Inflammatory macrophage treated with lipopolysaccharide for 4 hours (primary cell): ENCODE measurements at regions not wholly inside any gene's neighbourhood (a gene's known extent, or its start where the extent isn't known, plus 50 kb on each side); places are given as distances from the start of the nearest gene placed in this dataset.

ENCODE experiments used
- DNase-seq: peaks from one replicate; pipeline ENCODE4 v3.0.0-alpha.2; 2020

DNA sequence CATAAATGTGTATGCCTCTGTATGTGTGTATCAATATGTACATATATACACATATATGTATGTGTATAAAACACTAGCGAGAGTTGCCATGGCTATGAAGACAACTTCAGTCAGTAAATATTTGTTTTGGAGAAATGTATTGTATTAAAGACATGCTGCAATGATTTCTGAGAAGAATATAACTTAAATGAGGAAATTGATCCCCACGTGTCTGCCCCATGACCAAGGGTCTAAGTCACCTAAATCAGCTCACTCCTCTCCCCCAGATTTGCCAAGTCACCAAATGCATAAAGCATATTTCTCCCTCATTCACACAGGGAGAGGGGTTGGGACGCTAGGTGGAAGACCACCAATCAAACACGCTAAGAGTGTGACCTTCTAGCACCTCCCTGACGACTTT is 58.3 kb upstream of the LYST start:
- peak; percentile 56 for DNase-seq

DNA sequence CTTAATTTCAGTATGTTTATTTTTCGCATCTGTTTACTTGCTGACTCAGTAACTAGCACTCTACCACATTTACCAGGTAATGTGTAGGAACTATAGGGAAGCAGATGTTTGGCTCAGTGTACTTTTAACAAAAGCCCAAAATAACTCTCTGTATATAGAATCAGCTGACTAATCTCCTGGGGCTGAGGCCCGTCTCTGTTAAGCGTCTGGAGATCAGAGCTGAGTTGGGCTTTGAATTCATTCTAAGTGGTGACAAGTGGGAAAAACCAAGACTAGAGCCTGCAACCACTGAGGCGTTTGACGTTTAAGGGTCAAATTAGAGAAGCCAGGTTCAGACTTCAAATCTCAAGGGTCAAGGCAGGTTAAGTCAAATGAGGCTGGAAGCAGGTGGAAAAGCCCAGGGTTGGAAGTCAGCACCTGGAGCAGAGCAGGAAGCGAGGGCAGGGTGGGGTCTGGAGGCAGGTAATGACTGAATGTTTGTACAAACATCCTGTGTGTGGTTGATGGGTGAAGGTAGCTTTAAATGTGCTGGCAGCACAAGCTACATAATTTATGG is 56.8 kb upstream of the LYST start:
- DNase-seq = no peak

DNA sequence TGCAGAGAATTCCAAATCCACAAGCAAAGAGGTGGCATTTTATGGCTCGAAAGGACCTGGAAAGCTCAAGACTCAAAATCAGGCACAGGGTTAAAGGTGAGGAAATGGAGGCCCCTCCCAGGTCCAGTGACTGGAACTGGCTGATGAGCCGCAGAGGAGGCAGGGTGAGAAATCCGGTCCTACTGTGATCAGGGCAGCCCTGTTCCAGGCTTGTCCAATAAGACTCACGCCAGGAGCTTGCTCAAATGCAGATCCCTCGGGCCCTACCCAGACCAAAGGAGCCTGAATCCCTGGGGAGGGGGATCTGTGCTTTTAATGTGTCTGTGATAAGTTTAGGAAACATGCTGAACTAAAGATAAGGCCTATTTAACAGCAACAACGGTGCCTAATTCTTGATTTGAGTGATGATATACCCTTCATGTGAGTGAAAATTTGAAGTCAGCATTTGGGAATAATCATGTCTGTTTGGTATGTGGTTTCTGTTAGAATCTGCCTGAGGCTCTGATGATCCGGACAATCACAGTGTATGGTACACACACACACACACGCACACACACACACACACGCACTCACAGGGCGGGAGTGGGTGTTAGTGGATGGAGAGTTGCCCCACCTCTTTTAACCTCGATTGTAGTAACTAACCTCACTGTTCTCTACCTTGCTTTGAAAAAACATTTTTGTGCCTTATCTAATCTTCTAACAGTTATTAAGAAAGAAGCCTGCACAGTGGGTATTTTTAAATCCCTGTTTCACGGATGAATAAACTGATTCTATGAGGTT is 54.1 kb upstream of the LYST start:
- DNase-seq = no peak

DNA sequence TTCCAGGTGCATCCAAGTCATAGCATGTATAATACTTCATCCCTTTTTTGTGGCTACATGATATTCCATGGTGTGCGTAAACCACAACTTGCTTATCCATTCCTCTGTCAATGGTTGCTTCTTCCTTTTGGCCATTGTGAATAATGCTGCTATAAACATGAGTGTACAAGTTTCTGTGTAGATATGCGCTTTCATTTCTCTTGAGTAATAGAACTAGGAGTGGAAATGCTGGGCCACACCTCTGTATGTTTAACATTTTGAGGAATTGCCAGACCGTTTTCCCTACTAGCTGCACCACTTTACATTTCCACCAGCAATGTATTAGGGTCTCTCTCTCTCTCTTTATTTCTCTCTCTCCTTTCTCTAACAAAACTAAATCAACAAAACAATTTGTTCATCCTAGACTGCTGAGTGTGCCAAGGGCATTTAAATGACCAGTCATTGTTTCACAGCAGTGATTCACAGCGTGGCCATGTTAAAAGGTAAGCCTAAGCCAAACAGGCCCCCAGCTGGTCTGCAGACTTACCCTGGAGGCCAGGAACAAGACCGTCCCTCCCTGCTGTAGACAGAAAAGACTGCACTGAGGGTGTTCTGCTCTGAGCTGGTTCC is 53.2 kb upstream of the LYST start:
- DNase-seq = peak; percentile 68

DNA sequence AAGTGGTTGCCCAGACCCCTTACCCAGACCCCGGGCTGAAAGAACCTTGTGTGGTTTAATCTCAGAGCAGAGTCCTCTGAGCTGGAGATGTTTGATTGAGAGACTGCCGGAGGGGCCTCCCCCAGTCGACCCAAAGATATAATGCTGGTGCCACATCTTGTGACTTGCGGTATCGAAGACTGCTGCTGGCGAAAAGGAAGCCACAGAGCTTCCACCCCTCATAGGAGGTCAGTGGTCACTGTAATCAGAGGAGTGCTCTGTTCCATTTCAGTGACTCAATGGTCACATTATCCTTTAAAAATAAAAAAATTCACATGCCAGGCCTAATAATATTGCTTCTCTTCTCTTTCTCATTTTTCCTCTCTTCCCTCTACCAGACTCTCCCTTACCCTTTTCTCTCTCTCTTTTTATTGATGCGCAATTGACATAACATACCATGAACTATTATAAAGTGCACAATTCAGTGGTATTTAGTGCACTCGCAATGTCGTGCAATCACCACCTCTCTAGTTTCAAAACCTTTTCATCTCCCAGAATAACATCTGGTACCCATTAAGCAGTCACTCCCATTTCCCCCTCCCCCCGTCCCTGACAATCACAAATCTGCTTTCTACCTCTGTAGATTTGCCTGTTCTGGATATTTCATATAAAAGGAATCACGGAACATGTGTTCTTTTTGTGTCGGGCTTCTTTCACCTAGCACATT is 52.6 kb upstream of the LYST start:
- peak; percentile 79 for DNase-seq

DNA sequence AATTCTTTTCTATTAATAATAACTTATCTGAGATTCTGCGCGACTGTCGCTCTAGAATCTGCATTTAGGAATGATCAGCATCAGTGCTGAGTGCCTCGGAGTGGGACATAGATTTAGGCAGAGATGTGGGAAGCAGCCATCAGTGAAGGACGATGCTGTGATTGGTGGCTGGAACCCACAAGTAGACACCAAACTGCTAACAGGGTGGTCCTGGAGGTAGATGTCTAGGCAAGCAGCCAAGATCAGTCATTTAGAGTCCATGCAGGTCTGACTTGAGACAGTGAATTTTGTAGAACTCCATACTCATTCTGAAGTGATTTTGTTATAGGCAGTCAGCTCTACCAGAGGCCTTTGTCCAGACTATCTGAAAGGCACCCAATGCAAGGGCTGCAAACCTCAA is 51.8 kb upstream of the LYST start:
- no peak for DNase-seq

DNA sequence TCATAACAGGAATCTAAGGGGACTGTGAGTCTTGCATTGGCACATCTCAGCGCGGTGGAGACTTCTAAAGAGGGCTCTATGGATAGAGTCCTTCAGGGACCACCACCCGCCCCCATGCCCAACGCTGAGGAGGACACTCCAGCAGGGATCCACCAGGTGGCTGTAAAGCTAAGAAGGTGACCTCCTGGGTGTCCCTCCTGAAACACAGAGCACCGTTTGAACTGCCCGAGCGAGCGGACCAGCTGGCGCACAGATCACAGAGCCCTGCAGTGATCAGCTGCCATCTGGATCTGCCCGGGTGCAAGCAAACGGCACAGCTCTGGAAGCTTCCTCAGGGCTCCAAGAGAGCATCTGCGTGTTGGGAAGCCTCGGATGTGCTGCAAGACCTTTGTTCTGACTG is 51.3 kb upstream of the LYST start:
- no peak for DNase-seq

DNA sequence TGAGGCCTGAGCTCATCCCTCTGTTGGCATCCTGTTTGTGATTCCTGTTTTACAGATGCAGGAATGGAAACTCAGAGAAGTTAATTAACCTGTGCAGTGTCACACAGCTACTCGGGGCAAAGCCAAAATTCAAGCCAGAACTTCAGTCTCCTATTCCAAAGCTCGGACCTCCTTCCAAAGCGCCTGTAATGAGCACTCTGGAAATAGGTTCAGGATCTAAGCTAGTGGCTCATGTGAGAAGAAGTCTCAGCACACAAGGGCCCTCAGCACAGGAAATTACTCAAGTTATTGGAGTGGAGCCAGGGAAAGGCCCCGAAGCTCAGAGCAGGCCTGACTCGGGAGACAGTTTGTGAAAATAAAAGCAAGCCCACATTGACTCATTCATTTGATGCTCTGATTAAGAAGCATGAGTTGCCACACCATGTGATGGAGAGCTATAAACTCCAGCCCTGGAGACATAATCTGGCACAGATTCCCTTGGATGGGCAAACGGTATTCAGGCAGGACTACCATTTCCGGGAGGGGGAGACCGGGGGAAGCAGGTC is 50.6 kb upstream of the LYST start:
- peak; percentile 99 for DNase-seq
